Medulla oblongata (tissue), 1 donor: ENCODE measurements at regions not wholly inside any gene's neighbourhood (a gene's known extent, or its start where the extent isn't known, plus 50 kb on each side); places are given as distances from the start of the nearest gene placed in this dataset.
A peak's percentile ranks its signal among the peaks of the same experiment; 100 is the strongest.
"Not testable (repeated sequence)": the region's sequence is repeated elsewhere in the genome, so short reads cannot be mapped to it uniquely, and the experiment has no call there.

Experiments used
- DNase-seq: peaks from one replicate; pipeline ENCODE4 v3.0.0-alpha.2; 2015; ENCODE audit errors: extremely low spot score

DNA sequence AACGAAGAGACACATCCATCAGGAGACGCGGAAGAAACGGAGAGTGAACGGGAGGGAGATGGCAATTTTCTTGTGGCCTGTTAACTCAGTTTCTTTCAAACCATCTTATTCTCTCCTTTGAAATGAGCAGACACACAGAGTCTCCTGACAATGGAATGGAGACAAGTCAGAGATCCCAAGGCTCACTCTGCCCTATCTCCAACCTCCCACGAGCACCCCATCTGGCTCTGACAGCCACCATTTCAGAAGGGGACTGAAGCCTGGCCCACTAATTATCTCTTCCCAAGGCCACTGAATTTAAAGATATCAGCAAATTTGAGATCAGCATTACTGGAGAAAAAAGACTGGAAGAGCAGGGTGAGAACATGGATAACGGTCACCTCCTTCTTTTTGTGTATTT, 215.6 kb downstream of the DHX15 start:
- DNase-seq, result no peak

DNA sequence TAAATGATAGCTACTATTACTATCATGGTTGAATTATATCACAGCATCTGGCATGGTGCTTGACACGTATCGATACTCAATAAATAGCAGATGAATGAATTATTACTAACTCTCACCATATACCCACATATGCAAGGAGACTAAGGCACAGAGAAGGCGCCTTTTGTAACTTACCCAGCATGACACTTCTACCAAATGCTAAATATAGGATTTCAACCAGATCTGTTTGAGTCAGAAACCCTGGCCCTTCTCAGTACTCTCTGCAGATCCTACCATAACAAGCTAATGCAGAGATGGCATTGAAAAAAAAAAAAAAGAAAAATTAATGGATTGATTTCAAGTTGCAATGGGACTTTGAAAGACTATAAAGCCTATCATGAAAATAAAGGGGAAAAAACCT, 219.5 kb downstream of the DHX15 start:
- no peak for DNase-seq

DNA sequence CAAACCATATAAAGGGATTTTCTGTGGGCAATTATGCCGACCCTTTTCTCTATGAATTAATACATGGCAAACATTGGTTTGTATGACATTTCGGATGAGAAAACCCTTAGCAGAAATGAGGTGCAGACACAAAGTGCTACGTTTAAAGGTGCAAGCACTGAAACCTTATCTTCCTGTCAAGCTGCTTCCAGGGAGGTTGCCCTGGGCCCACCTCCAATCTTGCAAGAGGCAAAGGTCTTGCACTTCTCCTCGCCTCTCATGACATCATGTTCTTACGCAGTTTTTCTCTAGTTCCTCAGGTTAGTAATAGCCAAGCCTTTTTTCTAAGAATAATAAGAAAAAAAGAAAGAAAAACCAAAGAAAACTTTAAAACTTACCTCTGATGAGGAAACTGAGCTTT, 220.1 kb downstream of the DHX15 start:
- no peak for DNase-seq

DNA sequence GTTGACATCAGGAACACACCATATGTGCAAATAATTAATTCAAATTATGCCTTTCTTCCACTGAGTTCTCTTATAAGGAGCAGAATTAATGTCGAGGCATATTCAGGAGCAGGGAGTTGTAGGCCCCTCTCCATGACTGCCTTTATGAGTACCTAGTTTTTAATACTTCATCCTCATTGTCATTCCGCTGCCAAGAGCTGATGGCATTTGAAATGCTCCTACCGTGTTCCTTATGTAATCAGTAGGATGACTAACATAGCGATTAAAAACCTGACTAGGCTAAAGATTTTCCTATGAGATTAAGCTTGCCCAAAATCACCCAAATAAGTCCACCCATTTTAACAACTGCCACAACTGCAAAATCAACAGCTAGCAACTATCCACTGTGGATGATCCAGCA, 220.6 kb downstream of the DHX15 start:
- DNase-seq, result no peak

DNA sequence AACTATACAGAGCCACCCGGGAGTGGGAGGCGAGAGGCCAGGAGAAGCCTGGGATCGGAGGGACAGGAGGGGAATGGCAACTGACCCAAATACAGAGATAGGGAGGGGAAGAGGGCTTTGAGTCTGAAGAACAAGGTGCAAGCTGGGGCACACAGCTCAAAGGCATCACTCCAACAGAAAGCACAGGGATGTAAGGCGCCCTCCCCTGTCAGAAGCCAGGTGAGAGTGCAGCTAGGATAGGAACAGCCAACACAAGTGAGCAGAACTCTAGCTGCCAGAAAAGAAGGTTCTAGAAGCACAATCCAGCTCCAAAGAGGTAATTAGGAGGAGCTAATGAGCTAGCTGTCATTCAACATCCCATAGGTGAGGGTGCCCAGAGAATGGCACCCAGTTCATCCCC, 232.2 kb downstream of the DHX15 start:
- no peak for DNase-seq

DNA sequence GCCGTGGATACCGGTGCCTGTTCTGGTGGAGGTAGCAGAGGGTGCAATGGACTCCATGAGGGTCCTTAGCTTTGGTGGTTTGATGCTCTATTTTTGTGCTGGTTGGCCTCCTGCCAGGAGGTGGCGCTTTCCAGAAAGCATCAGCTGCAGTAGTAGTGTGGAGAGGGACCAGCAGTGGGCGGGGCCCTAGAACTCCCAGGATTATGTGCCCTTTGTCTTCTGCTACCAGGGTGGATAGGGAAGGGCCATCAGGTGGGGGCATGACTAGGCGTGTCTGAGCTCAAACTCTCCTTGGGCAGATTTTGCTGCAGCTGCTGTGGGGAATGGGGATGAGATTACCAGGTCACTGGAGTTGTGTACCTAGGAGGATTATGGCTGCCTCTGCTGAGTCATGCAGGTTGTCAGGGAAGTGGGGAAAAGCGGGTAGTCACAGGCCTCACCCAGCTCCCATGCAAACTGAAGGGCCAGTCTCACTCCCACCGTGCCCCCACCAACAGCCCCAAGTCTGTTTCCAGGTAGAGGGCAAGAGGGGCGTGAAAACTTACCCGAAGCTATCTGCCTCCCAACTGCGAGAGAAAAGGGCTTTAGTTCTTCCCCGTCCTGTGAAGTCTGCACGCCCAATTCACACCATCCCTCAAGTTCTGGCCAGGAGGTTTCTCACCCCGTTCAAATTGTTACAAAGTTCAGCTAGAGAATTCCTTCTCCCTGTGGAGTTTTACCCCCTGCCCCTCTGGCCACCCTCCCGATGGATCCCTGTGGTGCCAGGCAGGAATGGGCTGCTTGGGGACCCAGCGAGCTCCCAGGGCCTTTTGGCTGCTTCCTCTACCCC, 235.0 kb downstream of the DHX15 start:
- DNase-seq, result not testable (repeated sequence)

DNA sequence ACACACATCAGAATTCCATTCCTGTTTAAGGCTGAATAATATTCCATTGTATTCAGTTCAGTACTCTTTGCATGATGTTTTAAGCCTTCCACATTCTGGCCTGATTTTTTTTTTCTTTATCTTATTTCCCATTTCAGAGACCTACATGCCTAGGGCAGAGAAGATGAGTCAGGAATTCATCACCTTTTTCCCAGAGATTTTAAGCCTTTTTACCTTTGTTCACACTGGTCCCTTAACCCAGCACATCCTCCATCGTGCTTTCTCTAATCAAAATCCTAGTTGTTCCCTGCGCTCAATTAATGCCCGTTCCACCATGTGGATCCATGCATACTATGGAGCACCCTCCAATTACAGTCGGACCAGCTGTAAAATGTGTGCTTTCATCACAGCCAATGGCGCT, 245.1 kb downstream of the DHX15 start:
- no peak for DNase-seq

DNA sequence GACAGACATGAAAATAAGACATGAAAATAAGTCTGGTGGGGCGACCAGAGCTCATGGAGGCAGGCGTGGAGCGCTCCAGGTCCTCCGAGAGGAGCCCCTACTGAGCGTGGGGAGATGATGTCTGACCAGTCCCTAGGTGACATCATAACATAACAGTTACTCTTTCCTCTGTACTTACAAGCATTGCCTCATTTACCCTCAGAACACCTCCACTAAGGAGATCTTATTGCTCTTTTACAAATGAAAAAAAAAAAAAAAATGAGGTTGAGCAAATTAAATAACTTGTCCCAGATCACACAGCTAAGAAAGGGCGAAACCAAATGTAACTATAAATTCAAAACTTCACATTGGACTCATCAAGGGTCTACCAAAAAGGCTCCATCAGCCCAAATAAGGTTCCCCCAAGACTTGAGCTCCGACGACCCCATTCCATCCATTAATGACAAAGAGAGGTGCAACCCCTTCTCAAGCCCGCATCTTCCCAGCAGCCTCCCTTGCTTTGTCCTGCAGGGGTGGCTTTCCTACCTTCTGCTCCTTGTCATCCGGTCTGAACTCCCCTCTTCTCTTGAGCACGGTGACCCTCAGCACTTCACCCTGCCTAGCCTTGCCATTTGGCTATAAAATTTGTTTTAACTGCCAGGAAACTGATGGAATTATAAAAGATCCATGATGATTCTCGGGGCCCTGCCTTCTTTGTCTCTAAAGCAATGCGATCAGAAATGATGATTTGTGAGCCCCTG, 246.7 kb downstream of the DHX15 start:
- no peak for DNase-seq

DNA sequence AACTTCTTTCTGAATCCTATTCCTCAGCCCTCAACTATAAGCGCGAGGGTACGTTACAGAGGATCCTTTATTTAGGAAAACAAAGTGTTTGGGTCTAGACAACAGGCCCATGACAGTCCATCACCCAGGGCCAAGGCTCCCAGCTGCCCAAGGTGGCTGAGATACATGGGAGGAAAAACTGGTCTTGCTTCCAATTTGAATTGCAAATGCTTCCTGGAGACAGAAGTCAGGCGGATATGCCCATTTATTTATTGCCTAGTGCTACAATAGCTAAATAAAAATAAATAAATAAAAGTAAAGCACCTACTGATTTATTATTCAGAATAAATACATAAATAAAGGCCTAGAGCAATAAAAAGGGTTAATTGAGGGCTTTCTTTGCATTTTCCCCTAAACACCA, 248.7 kb downstream of the DHX15 start:
- no peak for DNase-seq

DNA sequence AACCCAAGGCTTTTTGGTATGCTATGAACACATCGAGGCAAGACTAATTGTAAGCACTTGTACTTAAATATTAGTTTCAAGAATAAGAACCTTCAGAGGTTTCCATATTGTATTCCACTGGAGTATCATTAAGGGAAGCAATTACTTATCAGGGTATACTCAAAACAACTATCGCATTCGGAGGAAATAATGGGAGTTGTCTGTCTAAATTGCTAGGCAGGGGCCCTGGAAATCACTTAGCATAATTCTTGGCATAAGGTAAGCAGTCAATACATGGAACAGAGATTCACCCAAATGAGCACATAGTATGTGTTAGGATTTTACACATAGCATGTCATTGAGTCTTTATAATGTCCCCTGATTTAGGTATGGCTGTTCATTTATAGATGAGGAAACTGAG, 249.4 kb downstream of the DHX15 start:
- DNase-seq, result no peak

DNA sequence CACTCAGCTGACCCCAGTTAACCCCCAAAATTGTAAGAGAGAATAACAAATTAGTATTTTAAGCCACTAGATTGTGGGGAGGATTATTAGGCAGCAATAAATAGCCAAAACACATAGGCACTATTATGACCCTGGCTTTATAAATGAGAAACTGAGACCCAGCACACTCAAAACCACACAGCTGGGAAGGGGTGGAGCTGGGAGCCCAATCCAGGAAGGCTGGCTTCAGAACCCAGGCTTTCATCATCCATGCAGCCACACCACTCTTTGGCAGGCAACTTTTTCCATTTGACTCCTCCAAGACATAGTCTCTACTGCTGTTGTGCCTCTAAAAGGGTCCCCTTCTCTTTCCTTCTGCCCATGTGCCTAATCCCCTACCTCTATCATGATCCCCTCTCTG, 253.8 kb downstream of the DHX15 start:
- DNase-seq, result no peak

DNA sequence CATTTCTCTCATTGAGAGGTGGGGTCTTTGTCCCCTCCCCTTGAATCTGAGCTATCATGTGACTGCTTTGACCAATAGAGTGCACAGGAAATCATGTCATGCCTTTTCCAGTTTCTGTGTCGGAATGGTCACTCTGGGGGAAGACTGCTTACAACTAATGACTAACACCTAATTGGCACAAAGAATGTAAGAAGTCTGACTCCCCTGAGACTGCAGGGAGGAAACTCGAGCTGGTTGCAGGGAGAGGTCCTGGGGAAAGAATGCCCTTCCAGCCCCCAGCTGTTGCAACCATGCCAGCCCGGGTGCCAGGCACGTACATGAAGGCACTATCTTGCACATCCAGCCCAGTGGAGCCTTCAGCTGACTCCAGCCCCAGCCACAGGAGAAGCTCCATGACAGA, 254.2 kb downstream of the DHX15 start:
- DNase-seq, result no peak

DNA sequence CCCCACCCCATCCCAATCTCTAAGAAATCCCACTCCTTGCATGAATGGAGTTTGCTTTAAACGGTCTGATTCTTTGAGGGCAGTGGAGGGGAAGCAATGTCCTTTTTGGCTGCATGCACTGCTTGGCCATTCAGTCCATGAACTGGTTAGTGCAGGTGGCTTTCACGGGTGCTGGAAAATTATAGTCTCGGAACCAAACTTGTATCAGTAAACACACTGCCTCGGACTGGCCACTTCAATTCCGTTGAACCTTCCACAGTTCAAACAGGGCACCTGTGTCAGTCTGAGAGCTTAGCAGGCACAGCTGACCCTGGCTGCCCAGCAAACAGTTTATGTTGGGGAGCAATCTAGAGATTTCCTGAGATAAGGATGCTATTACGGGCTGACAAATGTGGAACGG, 255.6 kb downstream of the DHX15 start:
- peak; percentile 57 for DNase-seq

DNA sequence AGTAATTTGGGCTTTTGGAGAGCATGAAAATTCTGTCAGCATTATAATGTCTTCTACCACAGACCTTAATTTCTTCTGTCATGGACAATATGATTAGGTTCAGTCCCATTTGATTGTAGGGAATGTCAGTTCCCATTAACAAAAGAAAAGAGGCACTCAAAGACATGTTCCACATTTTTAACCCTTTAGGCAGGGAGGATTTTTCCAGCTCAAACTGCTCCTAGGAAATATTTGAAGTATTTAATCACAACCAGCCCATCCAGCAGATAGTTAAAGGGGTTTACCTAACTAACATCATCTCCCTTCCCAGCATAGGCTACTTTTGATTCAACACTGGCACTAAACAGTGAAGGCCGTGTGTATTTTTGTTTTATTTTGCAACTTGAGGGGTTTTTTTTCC, 256.0 kb downstream of the DHX15 start:
- no peak for DNase-seq

DNA sequence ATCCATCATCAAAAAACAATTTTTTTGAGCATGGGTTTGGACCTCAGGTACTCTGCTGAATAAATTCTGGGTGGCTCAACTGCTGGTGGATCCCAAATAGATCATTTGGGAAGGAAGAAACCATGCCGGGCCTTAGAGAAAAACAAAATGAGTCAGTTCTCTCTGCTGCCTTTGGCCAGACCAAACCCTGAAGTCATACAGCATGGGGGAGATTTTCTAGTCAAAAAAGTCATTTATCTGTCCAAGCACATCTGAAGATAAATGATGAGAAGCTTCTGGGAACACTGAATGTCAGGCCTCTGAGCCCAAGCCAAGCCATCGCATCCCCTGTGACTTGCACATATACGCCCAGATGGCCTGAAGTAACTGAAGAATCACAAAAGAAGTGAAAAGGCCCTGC, 261.4 kb downstream of the DHX15 start:
- DNase-seq, result no peak

DNA sequence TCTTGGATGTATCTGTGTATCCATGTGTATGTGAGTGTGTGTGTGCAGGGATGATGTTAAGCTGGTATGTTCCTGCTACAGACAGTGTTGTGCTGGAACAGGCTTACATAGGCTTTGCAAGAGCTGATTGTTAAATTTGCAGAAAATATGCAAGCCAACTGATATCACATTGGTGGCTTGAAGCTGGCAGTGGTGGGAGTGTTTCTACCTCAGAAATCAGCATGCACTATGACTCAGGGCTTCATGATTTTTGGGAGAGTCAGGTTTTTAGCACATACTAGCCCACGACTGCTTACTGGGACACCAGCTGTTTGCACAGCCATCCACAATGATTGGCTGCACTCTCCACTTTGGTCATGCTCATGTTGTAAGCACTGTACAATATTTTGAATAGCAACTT, 261.8 kb downstream of the DHX15 start:
- no peak for DNase-seq

DNA sequence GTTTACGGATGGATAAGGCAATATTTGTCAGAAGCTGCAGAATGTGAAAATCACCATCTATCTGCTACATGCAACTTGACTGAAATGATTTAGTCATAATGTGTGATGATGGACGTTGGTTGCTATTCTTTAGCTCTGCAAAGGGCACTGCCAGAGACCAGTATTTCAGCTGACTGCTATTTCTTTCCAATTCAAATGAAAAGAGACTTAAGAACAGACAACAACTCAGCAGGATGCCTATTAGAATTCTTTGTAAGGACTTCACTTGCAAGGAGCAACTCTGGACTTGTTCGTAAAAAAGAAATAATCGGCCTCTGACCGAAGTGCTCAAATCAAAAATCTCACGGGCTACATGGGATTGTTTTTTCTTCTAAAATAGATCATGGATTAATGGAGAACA, 262.7 kb downstream of the DHX15 start:
- peak; percentile 14 for DNase-seq

DNA sequence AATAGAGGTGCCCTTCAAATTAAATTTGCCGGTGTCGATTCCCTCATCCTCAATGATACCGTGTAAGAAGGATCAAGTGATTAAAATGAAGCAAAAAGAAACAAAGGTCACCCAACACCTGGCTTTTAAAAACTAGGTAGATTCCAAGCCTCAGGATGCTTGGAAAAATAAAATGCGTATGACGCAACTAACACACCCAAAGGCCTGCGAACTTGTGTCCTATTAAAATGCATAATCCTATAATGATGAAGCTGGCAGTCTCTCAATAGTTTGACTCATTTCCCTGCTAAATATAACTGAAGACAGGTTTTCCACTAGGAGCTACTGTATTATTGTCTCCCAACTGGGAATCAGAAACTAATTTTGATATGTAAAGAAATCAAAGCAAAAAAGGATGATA, 263.2 kb downstream of the DHX15 start:
- DNase-seq, result no peak

DNA sequence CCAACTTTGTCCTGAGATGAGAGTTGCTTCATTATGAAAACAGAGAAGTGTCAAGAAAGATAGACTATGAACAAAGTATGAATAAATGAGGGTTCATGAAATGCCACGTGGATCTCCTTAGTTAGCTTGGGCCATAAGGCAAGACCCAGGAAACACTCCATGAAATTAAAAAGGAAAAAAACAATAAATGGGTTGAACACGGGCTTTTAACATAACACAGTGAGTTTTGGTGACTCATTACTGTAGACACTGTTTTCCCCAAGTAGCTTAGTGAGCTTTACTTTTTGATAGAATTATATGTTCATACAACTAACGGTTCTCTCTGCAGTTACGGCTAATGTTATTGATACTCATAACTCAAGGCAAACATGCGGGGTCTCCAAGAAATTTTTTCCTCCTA, 265.0 kb downstream of the DHX15 start:
- no peak for DNase-seq

DNA sequence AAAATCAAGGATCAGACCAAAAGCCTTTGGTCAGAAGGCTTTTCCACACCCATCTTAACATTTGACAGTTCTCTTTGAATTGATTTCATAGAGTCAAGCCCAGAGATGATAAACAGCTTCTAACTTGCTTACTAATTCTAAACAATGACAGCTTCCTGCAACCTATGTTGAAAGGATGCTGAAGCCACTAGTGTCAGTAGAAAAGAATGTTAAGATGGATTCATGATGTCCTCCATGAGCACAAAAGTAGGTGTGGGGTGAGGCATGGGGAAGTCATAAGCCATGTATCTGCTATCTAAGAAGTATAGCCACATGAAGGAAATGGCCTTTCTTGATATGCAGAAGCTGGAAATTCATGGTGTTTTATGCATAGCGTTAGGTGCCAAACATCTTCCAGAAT, 269.3 kb downstream of the DHX15 start:
- DNase-seq, result no peak

DNA sequence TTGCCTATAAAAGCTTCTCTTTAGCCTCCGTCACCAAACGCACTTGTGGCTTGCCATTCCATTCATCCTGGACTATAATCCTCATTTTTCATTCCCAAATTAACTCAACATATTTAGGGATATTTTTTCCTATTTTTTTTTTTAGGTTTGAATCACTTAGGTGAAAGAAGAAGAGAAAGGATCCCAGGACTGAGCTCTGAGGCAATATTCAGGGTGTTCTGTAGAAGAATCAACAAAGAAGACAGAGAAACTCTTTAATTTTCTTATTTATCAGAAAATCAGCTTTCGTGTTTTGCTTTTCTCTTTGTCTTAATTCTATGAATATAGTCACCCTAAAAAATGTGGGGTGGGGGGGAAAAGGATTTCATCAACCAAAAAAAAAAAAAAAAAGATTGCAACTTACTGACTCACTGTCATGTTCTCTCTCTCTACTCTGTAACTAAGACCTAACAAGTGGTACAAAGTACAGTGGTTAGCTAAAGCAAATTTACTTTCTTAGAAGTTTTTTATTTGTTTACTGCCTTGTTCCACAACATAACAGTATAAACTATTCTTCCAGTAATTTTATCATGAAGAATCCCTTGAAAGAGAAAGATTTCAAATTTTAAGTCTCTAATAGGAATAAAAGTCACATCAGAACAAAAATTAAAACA, 272.0 kb downstream of the DHX15 start:
- no peak for DNase-seq

DNA sequence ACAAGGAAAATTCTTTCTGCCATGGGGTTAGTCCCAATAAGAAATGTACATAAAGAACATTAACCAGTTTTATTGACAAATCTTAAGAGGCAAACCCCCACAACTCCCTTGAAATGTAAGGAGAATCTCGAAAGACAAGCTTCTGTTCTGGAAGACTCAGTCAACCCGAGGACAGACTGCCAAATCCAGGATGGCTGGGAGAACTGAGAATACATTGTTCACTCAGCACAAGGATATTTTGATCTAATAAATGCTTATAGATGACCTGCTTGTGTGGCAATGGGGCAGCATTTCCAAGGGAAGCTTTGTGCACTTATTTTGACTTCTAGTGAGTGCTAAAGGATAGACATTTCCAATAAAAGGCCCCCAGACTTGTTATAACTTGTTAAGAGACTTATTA, 280.4 kb downstream of the DHX15 start:
- peak; percentile 38 for DNase-seq

DNA sequence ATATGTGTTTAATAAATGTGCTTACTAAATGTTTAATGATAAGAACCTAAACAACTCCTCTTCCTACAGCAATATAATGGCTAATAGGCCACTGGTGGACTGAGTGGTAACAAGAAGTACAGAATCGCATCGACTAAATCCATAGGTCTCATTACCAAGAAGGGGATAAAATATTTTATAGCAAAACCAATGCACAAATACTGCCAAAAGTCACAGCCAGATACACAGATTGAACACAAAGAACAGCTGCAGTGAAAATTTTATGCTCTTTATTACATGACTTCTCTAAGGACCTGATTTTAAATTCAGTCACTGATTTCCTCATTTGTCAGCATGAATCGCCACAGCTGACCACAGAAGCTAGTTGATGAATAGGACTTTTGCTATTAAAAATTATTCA, 285.4 kb downstream of the DHX15 start:
- DNase-seq, result no peak
